GM19043 (cell line): ENCODE measurements at regions not wholly inside any gene's neighbourhood (a gene's known extent, or its start where the extent isn't known, plus 50 kb on each side); places are given as distances from the start of the nearest gene placed in this dataset.
"Not testable (repeated sequence)": the region's sequence is repeated elsewhere in the genome, so short reads cannot be mapped to it uniquely, and the experiment has no call there.

Experiments
- ATAC-seq: cut with Tn5 transposase; IDR thresholded peaks from one replicate; pipeline ENCODE4 v1.9.1; 2021; ENCODE audit warnings: low read depth; ENCODE audit not compliant: unreplicated experiment

DNA sequence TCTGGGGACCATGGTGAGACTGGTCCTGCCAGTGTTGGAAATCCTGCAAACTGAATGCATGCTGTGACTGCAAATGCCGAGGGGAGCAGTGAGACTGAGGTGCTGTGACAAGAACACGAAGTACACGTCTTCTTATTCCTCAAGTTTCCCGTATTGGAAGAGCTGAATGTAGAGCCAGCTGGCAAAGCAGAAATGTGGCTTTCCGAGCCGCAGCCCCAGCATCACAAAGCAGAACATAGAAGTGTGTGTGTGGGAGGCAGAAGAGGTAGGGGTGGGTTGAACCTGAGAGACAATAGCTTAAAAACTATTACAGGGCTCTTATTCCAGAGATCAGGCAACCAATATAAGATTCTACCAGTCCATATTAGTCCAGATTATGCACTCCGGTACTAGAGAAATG lies 98.8 kb downstream of the CARTPT start:
- ATAC-seq, result no peak

DNA sequence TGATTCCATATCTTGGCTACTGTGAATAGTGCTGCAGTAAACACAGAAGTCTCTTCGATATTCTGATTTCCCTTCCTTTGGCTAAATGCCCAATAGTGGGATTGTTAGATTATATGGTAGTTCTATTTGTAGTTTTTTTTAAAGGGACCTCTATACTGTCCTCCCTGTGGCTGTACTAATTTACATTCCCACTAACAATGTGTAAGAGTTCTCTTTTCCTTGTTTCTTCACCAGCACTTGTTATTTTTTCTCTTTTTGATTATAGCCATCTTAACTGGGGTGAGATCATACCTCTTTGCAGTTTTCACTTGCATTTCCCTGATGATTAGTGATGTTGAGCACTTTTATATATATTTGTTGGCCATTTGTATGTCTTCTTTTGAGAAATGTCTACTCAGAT lies 102.0 kb downstream of the CARTPT start:
- ATAC-seq, result no peak

DNA sequence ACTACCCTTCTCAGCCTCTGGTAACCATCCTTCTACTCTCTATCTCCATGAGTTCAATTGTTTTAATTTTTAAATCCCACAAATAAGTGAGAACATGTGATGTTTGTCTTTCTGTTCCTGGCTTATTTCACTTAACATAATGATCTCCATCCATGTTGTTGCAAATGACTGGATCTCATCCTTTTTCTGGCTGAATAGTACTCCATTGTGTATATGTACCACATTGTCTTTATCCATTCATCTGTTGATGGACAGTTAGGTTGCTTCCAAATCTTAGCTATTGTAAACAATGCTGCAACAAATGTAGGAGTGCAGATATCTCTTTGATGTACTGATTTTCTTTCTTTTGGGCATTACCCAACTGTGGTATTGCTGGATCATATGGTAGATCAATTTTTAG lies 103.0 kb downstream of the CARTPT start:
- not testable (repeated sequence) for ATAC-seq

GRCh38 chr5:71825992-71826391 lies 106.9 kb downstream of the CARTPT start:
- no peak for ATAC-seq

DNA sequence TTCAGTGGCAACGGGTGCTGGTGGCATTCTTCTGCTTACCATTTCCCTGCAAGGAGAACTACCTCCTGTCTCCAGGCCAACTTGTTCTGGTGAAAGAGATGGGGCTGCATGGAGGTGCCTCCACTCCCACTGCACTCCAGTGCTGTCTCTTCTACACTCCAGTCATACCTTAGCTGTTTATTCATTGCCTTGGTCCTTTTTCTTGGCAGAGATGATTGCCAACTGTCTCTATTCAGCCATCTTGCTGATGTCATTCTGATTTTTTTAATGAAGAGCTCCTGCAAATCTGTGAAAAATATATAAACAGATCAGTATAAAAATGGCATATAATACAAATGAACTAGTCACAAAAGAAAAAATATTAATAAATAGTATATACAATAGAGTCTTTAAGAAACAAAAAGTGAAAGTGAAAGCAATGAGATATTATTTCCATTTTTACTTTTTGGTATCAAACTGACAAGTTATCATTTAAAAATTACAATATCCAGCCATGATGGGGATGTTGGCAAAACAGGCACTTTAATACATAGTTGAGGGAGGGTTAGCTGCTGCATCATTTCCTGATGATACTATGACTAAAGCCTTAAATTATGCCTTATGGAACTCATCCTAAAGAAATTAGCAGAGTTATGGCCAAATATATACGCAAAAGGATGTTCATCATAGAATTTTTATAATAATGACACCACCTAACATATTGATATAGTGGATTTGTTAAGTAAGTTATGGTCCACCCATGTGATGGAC lies 109.4 kb downstream of the CARTPT start:
- ATAC-seq, result no peak

DNA sequence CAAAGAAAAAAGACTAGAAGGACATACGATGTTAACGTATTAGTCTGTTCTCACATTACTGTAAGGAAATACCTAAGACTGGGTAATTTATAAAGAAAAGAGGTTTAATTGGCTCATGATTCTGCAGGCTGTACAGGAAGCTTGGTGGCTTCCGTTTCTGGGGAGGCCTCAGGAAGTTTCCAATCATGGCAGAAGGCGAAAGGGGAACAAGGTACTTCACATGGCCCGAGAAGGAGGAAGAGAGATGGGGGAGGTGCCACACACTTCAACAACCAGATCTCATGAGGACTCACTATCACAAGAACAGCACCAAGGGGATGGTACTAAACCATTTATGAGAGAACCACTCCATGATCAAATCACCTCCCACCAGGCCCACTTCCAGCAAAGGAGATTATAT lies 110.1 kb downstream of the CARTPT start:
- ATAC-seq, result no peak

DNA sequence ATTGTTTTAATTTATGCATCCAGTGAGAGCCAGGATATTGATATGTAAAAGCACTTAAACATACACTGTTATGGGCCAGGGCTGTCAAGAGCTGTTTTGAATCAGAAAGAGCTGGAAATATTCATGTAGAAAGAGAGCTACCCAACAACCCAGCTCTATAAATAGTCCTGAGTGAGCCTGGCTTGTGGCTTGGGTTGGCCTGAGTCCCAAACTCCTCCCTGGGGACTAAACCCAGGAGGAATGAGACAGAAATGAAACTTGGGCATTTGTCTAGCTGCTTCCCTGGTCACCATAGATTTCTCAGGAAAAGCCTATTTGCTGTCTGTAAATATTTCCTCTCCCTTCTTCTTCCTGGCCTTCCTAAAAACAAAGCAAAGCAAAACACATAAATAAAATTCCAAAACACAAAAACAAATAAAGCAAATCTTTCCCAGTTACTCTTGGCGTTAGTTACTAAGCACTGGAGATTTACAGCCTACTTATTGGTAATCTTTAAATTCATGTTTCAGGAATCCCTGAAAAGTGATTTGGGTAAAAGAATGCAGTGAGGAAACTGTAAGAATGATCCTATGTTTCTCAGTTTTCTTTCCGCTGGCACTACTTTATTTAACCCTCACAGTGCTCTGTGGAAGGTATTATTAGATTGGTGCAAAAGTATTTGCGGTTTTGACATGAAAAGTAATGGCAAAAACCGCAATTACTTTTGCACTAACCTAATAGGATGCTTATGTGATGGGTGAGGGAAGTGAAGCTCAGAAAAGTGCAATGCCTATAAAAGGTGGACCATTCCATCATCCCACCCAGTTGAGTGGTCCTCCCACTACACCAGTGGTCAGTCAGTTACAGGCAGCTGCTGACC lies 111.8 kb downstream of the CARTPT start:
- no peak for ATAC-seq

DNA sequence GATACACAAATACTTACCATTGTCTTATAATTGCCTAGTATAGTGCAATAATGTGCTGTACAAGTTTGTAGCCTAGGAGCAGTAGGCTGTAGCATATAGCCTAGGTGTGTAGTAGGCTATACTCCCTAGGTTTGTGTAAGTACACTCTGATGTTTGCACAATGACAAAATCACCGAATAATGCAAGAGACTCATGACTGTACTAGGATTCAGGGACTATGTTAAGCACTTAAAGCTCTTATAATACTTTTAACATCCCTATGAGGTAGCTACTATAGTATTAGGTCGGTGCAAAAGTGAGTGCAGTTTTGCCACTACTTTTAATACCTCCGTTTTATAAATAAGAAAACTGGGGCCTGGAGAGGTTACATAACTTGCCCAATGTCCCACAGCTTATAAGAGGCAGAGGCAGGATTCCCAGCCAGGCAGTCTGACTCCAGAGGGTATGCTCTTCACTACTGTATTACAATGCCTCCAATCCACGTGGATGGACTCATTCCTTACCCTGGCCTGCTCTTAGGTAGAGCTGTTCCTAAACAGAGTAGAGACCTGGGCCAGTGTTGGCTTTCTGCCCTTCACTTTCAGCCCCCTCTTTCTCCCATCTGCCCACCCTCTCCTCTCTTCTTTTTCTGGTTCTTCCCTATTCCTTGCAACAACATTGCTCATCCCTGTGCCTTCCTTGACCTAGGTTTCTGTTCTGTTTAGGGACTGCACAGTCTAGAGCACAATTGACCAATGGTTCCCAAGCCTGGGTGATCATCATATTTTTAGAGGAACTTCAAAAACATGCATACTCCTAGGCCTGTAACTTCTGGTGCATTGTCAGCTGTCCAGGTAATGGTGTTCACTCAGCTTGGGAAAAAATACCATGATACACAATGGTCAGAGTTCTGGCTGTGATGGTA lies 114.0 kb downstream of the CARTPT start:
- ATAC-seq, result no peak

- no peak for ATAC-seq
Measured at GRCh38 chr5:71834601-71835000, 115.5 kb downstream of the CARTPT start.

GRCh38 chr5:71836084-71836483 lies 117.0 kb downstream of the CARTPT start:
- ATAC-seq, result no peak

- ATAC-seq, result no peak
Measured at GRCh38 chr5:71836559-71837112, 117.6 kb downstream of the CARTPT start.

- no peak for ATAC-seq
Measured at GRCh38 chr5:71838286-71838685, 119.2 kb downstream of the CARTPT start.

GRCh38 chr5:71839096-71839884 lies 120.2 kb downstream of the CARTPT start:
- ATAC-seq, result no peak

GRCh38 chr5:71841107-71841506 lies 122.0 kb downstream of the CARTPT start:
- no peak for ATAC-seq

DNA sequence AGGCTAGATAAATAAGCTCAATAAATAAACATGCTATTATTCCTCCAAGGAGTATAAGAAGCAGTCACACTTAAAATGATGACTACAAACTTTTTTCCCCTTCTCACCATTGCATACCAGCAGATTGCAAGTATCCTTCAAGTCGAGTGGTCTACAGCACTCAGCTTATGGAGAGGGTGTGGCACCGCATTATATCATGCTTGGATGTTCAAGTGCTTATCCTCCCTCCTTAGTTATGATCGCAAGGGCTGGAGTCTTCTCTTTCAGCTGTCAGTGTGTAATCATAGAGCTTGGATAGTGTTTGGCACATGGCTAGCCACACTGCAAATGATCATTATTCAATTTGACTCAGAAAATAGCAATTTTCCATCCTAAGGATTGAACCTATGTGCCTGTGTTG lies 124.0 kb downstream of the CARTPT start:
- no peak for ATAC-seq

GRCh38 chr5:71844862-71845261 lies 125.8 kb downstream of the CARTPT start:
- ATAC-seq, result no peak

- no peak for ATAC-seq
Measured at GRCh38 chr5:71859515-71859914, 140.4 kb downstream of the CARTPT start.

DNA sequence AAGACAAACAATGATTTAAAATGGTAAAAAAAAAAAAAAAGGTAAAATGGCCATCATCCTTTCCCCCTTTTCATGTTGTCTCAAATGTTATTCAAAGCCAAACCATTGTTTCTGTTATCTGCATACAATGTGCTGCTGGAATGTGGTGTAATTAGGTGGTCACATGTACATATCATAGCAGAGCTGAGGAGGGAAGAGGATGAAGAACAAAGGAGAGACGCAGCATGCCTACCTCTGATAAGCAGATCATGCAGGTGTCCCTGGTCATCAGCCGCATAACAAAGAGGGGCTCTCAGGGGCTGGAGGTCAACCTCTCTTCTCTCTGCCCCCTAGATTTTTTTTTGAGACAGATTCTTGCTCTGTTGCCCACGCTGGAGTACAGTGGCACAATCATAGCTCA lies 141.0 kb downstream of the CARTPT start:
- no peak for ATAC-seq

- ATAC-seq, result no peak
Measured at GRCh38 chr5:71861682-71862081, 142.6 kb downstream of the CARTPT start.

DNA sequence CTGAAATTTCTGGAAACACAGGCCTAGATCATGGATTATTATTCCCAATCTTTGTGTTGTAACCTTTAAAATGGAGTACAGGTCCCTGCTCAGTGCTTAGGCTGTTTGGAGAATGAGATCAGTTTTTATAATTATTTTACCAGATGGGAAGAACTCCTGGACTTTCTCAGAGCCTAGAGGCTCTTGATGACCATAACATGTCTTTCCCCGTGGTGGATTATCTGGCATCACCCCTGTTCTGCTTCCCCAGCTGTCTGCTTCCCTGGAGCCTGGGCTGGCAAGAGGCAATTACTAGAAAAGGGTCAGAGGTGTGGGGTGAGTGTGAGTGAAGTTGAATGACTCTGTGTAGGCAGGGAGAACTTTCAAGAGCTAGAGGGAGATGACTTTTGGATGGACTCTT lies 143.0 kb downstream of the CARTPT start:
- ATAC-seq, result no peak
